ENCODE measurements at regions not wholly inside any gene's neighbourhood (a gene's known extent, or its start where the extent isn't known, plus 50 kb on each side); places are given as distances from the start of the nearest gene placed in this dataset.
"Not testable (repeated sequence)": the region's sequence is repeated elsewhere in the genome, so short reads cannot be mapped to it uniquely, and the experiment has no call there.

- DNase-seq: no peak
Measured at GRCh38 chr7:116384936-116385635, 114.5 kb upstream of the CAV2 start.

GRCh38 chr7:116386674-116387073 lies 112.9 kb upstream of the CAV2 start:
- no peak for DNase-seq

GRCh38 chr7:116390363-116390762 lies 109.2 kb upstream of the CAV2 start:
- no peak for DNase-seq

GRCh38 chr7:116392806-116393205 lies 106.7 kb upstream of the CAV2 start:
- no peak for DNase-seq

- no peak for DNase-seq
Measured at GRCh38 chr7:116393654-116394053, 105.9 kb upstream of the CAV2 start.

GRCh38 chr7:116394106-116394505 lies 105.4 kb upstream of the CAV2 start:
- DNase-seq: no peak

GRCh38 chr7:116395141-116395791 lies 104.3 kb upstream of the CAV2 start:
- peak; percentile 93 for DNase-seq

GRCh38 chr7:116398672-116399071 lies 100.9 kb upstream of the CAV2 start:
- DNase-seq: no peak

GRCh38 chr7:116399819-116400218 lies 99.7 kb upstream of the CAV2 start:
- peak; percentile 77 for DNase-seq

- DNase-seq: no peak
Measured at GRCh38 chr7:116400522-116400921, 99.0 kb upstream of the CAV2 start.

- DNase-seq: no peak
Measured at GRCh38 chr7:116401711-116402110, 97.8 kb upstream of the CAV2 start.

GRCh38 chr7:116403265-116403664 lies 96.3 kb upstream of the CAV2 start:
- no peak for DNase-seq

- DNase-seq: no peak
Measured at GRCh38 chr7:116404389-116404788, 95.1 kb upstream of the CAV2 start.

- DNase-seq: no peak
Measured at GRCh38 chr7:116405810-116406209, 93.7 kb upstream of the CAV2 start.

- DNase-seq: no peak
Measured at GRCh38 chr7:116407165-116407564, 92.4 kb upstream of the CAV2 start.

- DNase-seq: no peak
Measured at GRCh38 chr7:116408166-116408565, 91.4 kb upstream of the CAV2 start.

GRCh38 chr7:116408831-116409453 lies 90.6 kb upstream of the CAV2 start:
- not testable (repeated sequence) for DNase-seq

GRCh38 chr7:116410694-116411093 lies 88.8 kb upstream of the CAV2 start:
- not testable (repeated sequence) for DNase-seq

GRCh38 chr7:116417593-116418345 lies 81.8 kb upstream of the CAV2 start:
- peak; percentile 30 for DNase-seq

GRCh38 chr7:116418524-116418923 lies 81.0 kb upstream of the CAV2 start:
- DNase-seq: no peak

- DNase-seq: no peak
Measured at GRCh38 chr7:116420003-116420402, 79.5 kb upstream of the CAV2 start.

GRCh38 chr7:116421298-116421697 lies 78.2 kb upstream of the CAV2 start:
- DNase-seq: no peak

- DNase-seq: no peak
Measured at GRCh38 chr7:116422683-116423082, 76.9 kb upstream of the CAV2 start.

- DNase-seq: no peak
Measured at GRCh38 chr7:116423499-116423898, 76.0 kb upstream of the CAV2 start.

Data from NCI-H226 (cell line).